T-helper 2 cell treated with Interferon-gamma antibody and Interleukin-4, amounts not matched to agents 5 μg/mL and 100 μg/mL, for 36 hours (primary cell): ENCODE measurements at regions not wholly inside any gene's neighbourhood (a gene's known extent, or its start where the extent isn't known, plus 50 kb on each side); places are given as distances from the start of the nearest gene placed in this dataset.

ENCODE experiments used
- DNase-seq: peaks from one replicate; pipeline ENCODE4 v3.0.0; 2021; ENCODE audit warnings: low spot score
- H3K27ac Mint-ChIP-seq: one replicate; pipeline ENCODE4 v1.8.0; 2021; ENCODE audit warnings: mild to moderate bottlenecking, mixed read lengths
- H3K27me3 Mint-ChIP-seq: one replicate; pipeline ENCODE4 v1.8.0; 2021; ENCODE audit warnings: low read depth, mixed read lengths
- H3K36me3 Mint-ChIP-seq: one replicate; pipeline ENCODE4 v1.8.0; 2021; ENCODE audit warnings: low read depth, mixed read lengths
- H3K4me1 Mint-ChIP-seq: one replicate; pipeline ENCODE4 v1.8.0; 2021; ENCODE audit warnings: low read depth, mixed read lengths
- H3K4me3 Mint-ChIP-seq: one replicate; pipeline ENCODE4 v1.8.0; 2022; ENCODE audit warnings: mild to moderate bottlenecking, moderate library complexity, mixed read lengths
- H3K9me3 Mint-ChIP-seq: one replicate; pipeline ENCODE4 v1.8.0; 2021; ENCODE audit warnings: mixed read lengths

DNA sequence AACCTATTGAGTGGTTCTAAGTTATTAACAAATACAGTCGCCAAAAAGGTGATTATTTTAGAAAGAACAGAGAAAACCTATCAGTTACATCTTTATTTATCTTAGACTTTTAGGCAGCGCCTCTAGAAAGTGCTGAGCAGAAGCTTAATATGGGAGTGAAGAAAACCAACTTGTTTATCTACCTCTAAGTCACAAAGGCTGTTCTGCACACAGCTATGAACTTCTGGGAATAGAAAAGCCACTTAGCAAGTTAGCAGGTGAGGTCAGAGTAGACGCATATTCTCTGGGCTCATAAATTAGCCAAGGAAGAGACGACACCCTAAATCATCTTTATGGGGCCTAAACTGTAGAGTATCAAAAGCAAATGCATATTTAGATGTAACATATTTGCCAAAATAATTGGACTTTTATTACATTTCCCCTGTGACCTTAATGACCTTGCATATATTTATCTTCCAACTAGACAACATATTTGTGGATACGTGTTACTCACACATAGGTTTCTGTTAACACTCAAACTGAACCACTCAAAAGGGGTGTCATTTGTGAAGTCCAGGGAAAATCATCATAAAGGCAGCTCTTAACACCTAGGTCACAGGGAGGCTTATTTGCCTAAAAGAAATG is 267.1 kb downstream of the ADGB start:
- Mint-ChIP-seq H3K27ac (no peak overlapping the region), H3K9me3 (no peaks in the 10 kb centered on the region), H3K4me1 (peaks cover 3% of the 10 kb centered on the region), H3K27me3 (no peaks in the 10 kb centered on the region), H3K36me3 (no peaks in the 10 kb centered on the region), H3K4me3 (no peak overlapping the region)
- no peak for DNase-seq

DNA sequence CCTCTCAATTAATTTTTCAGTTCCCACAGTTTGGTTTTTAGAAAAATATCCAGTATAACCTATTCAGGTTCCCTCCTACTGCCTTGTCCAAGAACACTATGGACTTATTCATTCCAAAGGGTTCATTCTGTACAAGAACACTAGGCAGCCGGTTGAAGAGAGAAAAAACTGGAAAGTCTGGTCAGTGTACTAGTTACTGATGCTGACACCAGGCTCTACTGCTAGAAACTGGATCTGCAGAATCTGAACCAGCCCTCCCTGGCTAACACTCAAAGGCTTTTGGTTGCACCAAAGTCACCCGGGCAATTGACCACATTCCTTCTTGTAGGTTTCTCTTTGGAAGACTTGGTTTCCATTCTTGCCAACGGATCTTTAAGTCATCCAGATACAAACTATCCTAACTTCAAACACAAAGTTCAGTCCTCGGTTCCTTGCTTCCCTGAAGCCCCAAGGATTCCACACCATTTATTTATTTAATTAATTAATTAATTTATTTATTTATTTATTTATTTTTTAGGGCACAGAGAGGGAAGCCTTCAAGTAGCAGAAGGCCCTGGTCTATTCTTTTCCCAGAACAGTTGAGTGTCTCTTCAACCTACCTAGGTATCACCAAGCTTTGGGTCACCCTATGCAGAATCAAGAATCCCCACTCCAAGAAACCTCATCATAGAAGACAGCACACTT is 268.1 kb downstream of the ADGB start:
- Mint-ChIP-seq H3K36me3 (no peaks in the 10 kb centered on the region), H3K27me3 (no peaks in the 10 kb centered on the region), H3K9me3 (no peaks in the 10 kb centered on the region), H3K4me3 (no peak overlapping the region), H3K27ac (no peak overlapping the region), H3K4me1 (peaks cover 4% of the 10 kb centered on the region)
- DNase-seq = no peak

DNA sequence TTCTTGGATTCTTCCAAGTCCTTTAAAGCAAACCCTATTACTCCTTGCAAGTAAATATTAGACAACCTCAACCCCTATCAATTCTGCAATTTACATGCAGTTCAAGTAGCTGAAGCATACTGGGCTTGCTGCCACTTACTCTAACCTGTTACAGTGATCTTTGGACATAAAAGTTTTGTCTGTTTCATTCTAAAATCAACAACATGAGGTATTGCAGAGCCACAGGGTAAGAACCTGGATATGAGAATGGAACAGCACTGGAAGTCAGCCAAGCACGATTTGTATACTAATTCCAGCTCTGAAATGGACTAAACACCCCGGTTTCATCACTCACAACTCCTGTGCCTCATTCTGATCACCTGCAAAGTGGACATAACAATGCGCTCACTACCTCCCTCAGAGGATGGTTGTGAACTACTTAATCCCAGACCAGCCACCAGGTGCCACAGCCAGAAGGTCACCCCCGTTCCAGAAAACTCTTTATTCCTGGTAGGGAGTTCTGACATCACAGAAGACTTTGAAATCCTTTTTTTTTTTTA is 270.0 kb downstream of the ADGB start:
- H3K27me3 Mint-ChIP-seq = no peaks in the 10 kb centered on the region
- no peaks in the 10 kb centered on the region for H3K9me3 Mint-ChIP-seq
- no peak overlapping the region for H3K27ac Mint-ChIP-seq
- H3K4me3 Mint-ChIP-seq = no peak overlapping the region
- DNase-seq = no peak
- peaks cover 4% of the 10 kb centered on the region for H3K4me1 Mint-ChIP-seq
- no peaks in the 10 kb centered on the region for H3K36me3 Mint-ChIP-seq

GRCh38 chr6:146870760-146871159 is 272.0 kb downstream of the ADGB start:
- H3K36me3 Mint-ChIP-seq = no peaks in the 10 kb centered on the region
- H3K27me3 Mint-ChIP-seq = no peaks in the 10 kb centered on the region
- H3K4me1 Mint-ChIP-seq = peaks cover 7% of the 10 kb centered on the region
- H3K4me3 Mint-ChIP-seq = no peak overlapping the region
- H3K9me3 Mint-ChIP-seq = no peaks in the 10 kb centered on the region
- no peak for DNase-seq
- H3K27ac Mint-ChIP-seq = no peak overlapping the region

DNA sequence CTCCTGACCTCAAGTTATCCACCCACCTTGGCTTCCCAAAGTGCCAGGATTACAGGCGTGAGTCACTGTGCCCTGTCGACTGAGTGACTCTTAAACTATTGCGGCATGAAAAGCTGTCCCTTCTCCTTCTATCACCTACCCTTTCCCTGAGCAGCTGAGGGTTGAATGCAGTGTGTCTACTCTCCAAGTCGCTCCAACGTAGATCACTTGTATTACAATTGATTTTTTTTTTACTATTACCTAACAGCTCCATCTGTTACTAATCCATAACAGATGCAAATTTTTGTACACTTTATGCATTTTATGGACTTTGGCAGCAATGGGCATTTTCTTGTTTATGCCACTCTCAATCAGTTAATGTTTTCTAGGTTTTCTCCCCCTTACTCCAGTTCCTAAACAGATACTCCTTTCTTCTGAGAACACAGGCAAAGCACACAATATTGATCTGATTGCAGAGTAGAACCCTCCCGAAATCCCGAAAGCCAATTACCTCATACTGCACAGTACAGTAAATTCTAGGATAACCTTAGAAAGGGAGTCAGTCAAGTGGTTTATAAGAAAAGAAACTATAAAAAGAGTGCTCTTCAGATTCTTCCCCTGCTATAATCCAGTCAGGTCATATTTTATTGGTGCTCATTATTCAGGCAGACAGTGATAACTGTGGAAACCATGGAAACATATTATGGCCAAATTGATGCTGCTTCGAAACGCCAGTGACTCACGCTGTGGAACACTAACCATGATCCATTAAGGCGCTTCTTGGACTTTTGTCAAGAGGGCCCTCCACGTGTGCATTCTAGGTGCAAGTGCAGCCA is 273.0 kb downstream of the ADGB start:
- H3K27ac Mint-ChIP-seq = no peak overlapping the region
- no peak for DNase-seq
- no peaks in the 10 kb centered on the region for H3K9me3 Mint-ChIP-seq
- H3K36me3 Mint-ChIP-seq = no peaks in the 10 kb centered on the region
- peaks cover 18% of the 10 kb centered on the region for H3K4me1 Mint-ChIP-seq
- H3K27me3 Mint-ChIP-seq = no peaks in the 10 kb centered on the region
- H3K4me3 Mint-ChIP-seq = no peak overlapping the region

- Mint-ChIP-seq H3K27ac (no peak overlapping the region), H3K27me3 (no peaks in the 10 kb centered on the region), H3K4me3 (no peak overlapping the region), H3K9me3 (no peaks in the 10 kb centered on the region), H3K36me3 (no peaks in the 10 kb centered on the region), H3K4me1 (peaks cover 19% of the 10 kb centered on the region)
- no peak for DNase-seq
These were observed 273.6 kb downstream of the ADGB start for GRCh38 chr6:146872426-146872785.

- no peak for DNase-seq
- no peaks in the 10 kb centered on the region for H3K9me3 Mint-ChIP-seq
These were observed 275.7 kb downstream of the ADGB start for GRCh38 chr6:146874278-146875018.

GRCh38 chr6:146875927-146876270 is 277.1 kb downstream of the ADGB start:
- Mint-ChIP-seq H3K4me3 (no peak overlapping the region), H3K4me1 (peaks cover 16% of the 10 kb centered on the region), H3K9me3 (no peaks in the 10 kb centered on the region), H3K27ac (no peak overlapping the region), H3K36me3 (no peaks in the 10 kb centered on the region), H3K27me3 (no peaks in the 10 kb centered on the region)
- no peak for DNase-seq

More at GRCh38 chr6:146874278-146875018, 275.7 kb downstream of the ADGB start:
- no peak overlapping the region for H3K4me3 Mint-ChIP-seq
- peaks cover 19% of the 10 kb centered on the region for H3K4me1 Mint-ChIP-seq
- H3K36me3 Mint-ChIP-seq = no peaks in the 10 kb centered on the region
- no peaks in the 10 kb centered on the region for H3K27me3 Mint-ChIP-seq
- no peak overlapping the region for H3K27ac Mint-ChIP-seq

DNA sequence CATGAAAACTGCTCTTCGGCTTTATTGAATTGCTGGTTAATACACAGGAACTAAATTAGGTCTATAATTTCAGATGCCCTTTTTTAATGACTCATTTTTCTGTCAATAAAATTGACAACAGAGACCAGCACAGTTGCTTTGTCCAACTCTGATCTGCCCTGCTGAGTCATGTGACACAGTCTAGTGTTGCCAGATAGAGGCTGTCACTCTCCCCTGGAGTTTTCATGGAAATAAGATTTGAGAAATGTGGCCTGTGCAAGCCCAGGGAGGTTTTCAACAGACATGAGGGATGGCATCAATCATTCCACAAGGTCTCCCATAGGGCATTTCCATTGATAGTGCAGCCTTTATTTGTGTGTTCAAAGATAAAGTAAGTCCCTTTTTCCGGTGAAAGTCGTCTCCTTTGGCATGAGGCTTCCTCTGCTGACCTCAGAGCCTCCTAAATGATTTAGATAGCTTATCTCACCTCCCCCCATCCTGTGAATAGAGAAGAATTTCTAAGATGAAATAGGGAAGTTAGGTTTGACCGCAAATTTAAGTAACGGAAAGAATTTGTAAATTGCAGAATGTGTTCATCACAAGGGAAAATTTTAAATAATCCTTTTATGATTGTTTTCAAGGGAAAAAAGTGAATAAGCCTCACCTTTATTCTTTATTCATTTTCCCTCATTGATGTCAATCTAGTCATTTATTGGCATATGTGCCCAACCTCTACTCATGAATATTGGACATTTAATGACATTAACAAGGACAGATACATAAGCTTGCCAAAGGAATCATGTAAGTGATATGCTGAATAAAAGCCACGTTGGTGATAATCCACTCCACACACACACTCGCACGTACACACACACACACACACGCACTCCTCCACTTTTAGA is 277.7 kb downstream of the ADGB start:
- no peaks in the 10 kb centered on the region for H3K36me3 Mint-ChIP-seq
- H3K4me1 Mint-ChIP-seq = peaks cover 17% of the 10 kb centered on the region
- DNase-seq = no peak
- no peak overlapping the region for H3K4me3 Mint-ChIP-seq
- no peaks in the 10 kb centered on the region for H3K27me3 Mint-ChIP-seq
- no peaks in the 10 kb centered on the region for H3K9me3 Mint-ChIP-seq
- H3K27ac Mint-ChIP-seq = no peak overlapping the region

- no peak overlapping the region for H3K4me3 Mint-ChIP-seq
- DNase-seq = no peak
- H3K36me3 Mint-ChIP-seq = no peaks in the 10 kb centered on the region
- no peaks in the 10 kb centered on the region for H3K9me3 Mint-ChIP-seq
- no peak overlapping the region for H3K27ac Mint-ChIP-seq
- no peaks in the 10 kb centered on the region for H3K27me3 Mint-ChIP-seq
- H3K4me1 Mint-ChIP-seq = peaks cover 17% of the 10 kb centered on the region
These were observed 279.6 kb downstream of the ADGB start for GRCh38 chr6:146878168-146878951.

DNA sequence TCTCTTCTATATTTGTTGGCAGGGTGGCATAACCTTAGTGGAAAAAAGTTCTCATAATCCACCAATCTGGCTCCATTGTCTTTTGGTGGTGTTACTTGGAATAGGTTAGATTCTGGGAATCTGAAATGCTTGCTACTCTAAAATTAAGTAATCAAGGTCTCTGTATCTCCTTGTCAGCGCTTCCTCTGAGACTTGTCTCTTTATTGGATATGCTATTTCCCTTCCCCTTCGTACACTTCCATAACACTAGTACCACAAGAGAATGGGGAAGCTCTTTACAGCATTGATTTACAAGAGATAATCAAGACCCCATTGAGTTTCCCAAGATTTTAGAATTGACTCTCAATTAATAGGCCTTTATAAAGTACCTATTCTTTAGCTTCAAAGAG is 280.2 kb downstream of the ADGB start:
- H3K9me3 Mint-ChIP-seq = no peaks in the 10 kb centered on the region
- H3K4me1 Mint-ChIP-seq = peaks cover 17% of the 10 kb centered on the region
- no peak overlapping the region for H3K27ac Mint-ChIP-seq
- H3K27me3 Mint-ChIP-seq = no peaks in the 10 kb centered on the region
- H3K4me3 Mint-ChIP-seq = no peak overlapping the region
- H3K36me3 Mint-ChIP-seq = no peaks in the 10 kb centered on the region
- DNase-seq = no peak

GRCh38 chr6:146879406-146880117 is 280.8 kb downstream of the ADGB start:
- peaks cover 14% of the 10 kb centered on the region for H3K4me1 Mint-ChIP-seq
- no peaks in the 10 kb centered on the region for H3K36me3 Mint-ChIP-seq
- H3K27me3 Mint-ChIP-seq = no peaks in the 10 kb centered on the region
- no peak for DNase-seq
- H3K4me3 Mint-ChIP-seq = no peak overlapping the region
- no peak overlapping the region for H3K27ac Mint-ChIP-seq
- H3K9me3 Mint-ChIP-seq = no peaks in the 10 kb centered on the region
